Activated naive CD8-positive, alpha-beta T cell treated with anti-CD3 and anti-CD28 coated beads for 36 hours (primary cell): ENCODE measurements at regions not wholly inside any gene's neighbourhood (a gene's known extent, or its start where the extent isn't known, plus 50 kb on each side); places are given as distances from the start of the nearest gene placed in this dataset.

Experiments used
- DNase-seq: peaks from one replicate; pipeline ENCODE4 v3.0.0; 2021
- H3K27ac Mint-ChIP-seq: one replicate; pipeline ENCODE4 v1.8.0; 2022; ENCODE audit warnings: mild to moderate bottlenecking, moderate library complexity, mixed read lengths
- H3K27me3 Mint-ChIP-seq: one replicate; pipeline ENCODE4 v1.8.0; 2022; ENCODE audit warnings: mild to moderate bottlenecking, mixed read lengths
- H3K36me3 Mint-ChIP-seq: one replicate; pipeline ENCODE4 v1.8.0; 2021; ENCODE audit warnings: mild to moderate bottlenecking, mixed read lengths
- H3K4me1 Mint-ChIP-seq: one replicate; pipeline ENCODE4 v1.8.0; 2021; ENCODE audit warnings: mixed read lengths
- H3K4me3 Mint-ChIP-seq: one replicate; pipeline ENCODE4 v1.8.0; 2022; ENCODE audit warnings: mild to moderate bottlenecking, moderate library complexity, mixed read lengths
- H3K9me3 Mint-ChIP-seq: one replicate; pipeline ENCODE4 v1.8.0; 2022; ENCODE audit warnings: mixed read lengths

GRCh38 chr18:22667616-22668422 lies 250.1 kb upstream of the CTAGE1 start:
- no peak overlapping the region for H3K4me3 Mint-ChIP-seq
- peaks cover 2% of the 10 kb centered on the region for H3K4me1 Mint-ChIP-seq
- H3K27me3 Mint-ChIP-seq, result peaks cover 12% of the 10 kb centered on the region
- DNase-seq, result no peak
- no peaks in the 10 kb centered on the region for H3K36me3 Mint-ChIP-seq
- H3K9me3 Mint-ChIP-seq, result peaks cover 15% of the 10 kb centered on the region
- no peak overlapping the region for H3K27ac Mint-ChIP-seq

- DNase-seq, result no peak
- H3K36me3 Mint-ChIP-seq, result no peaks in the 10 kb centered on the region
- no peak overlapping the region for H3K27ac Mint-ChIP-seq
- peaks cover 12% of the 10 kb centered on the region for H3K9me3 Mint-ChIP-seq
- peaks cover 16% of the 10 kb centered on the region for H3K27me3 Mint-ChIP-seq
- no peak overlapping the region for H3K4me3 Mint-ChIP-seq
- peaks cover 2% of the 10 kb centered on the region for H3K4me1 Mint-ChIP-seq
These were observed 250.8 kb upstream of the CTAGE1 start for GRCh38 chr18:22668496-22668895.

GRCh38 chr18:22670914-22671313 lies 253.2 kb upstream of the CTAGE1 start:
- no peak for DNase-seq
- H3K9me3 Mint-ChIP-seq, result peaks cover 1% of the 10 kb centered on the region
- H3K36me3 Mint-ChIP-seq, result no peaks in the 10 kb centered on the region
- H3K4me1 Mint-ChIP-seq, result peaks cover 2% of the 10 kb centered on the region
- no peak overlapping the region for H3K27ac Mint-ChIP-seq
- H3K4me3 Mint-ChIP-seq, result no peak overlapping the region
- peaks cover 28% of the 10 kb centered on the region for H3K27me3 Mint-ChIP-seq

- no peak overlapping the region for H3K27ac Mint-ChIP-seq
- H3K27me3 Mint-ChIP-seq, result peaks cover 28% of the 10 kb centered on the region
- peaks cover 2% of the 10 kb centered on the region for H3K4me1 Mint-ChIP-seq
- no peaks in the 10 kb centered on the region for H3K36me3 Mint-ChIP-seq
- peaks cover 1% of the 10 kb centered on the region for H3K9me3 Mint-ChIP-seq
- DNase-seq, result no peak
- H3K4me3 Mint-ChIP-seq, result no peak overlapping the region
These were observed 255.6 kb upstream of the CTAGE1 start for GRCh38 chr18:22673182-22673862.

GRCh38 chr18:22674272-22674671 lies 256.6 kb upstream of the CTAGE1 start:
- peaks cover 24% of the 10 kb centered on the region for H3K27me3 Mint-ChIP-seq
- no peak for DNase-seq
- no peak overlapping the region for H3K27ac Mint-ChIP-seq
- H3K4me3 Mint-ChIP-seq, result no peak overlapping the region
- H3K9me3 Mint-ChIP-seq, result peaks cover 1% of the 10 kb centered on the region
- H3K36me3 Mint-ChIP-seq, result no peaks in the 10 kb centered on the region
- H3K4me1 Mint-ChIP-seq, result no peaks in the 10 kb centered on the region

- peaks cover 1% of the 10 kb centered on the region for H3K9me3 Mint-ChIP-seq
- H3K4me1 Mint-ChIP-seq, result no peaks in the 10 kb centered on the region
- peaks cover 23% of the 10 kb centered on the region for H3K27me3 Mint-ChIP-seq
- no peak for DNase-seq
- no peak overlapping the region for H3K27ac Mint-ChIP-seq
- H3K36me3 Mint-ChIP-seq, result no peaks in the 10 kb centered on the region
- H3K4me3 Mint-ChIP-seq, result no peak overlapping the region
These were observed 257.3 kb upstream of the CTAGE1 start for GRCh38 chr18:22675006-22675405.

GRCh38 chr18:22676423-22676822 lies 256.7 kb upstream of the RBBP8 start:
- Mint-ChIP-seq H3K27me3 (peaks cover 15% of the 10 kb centered on the region), H3K27ac (no peak overlapping the region), H3K4me3 (no peak overlapping the region), H3K4me1 (no peaks in the 10 kb centered on the region), H3K9me3 (peaks cover 1% of the 10 kb centered on the region), H3K36me3 (no peaks in the 10 kb centered on the region)
- DNase-seq, result no peak

- no peaks in the 10 kb centered on the region for H3K4me1 Mint-ChIP-seq
- no peak for DNase-seq
- peaks cover 12% of the 10 kb centered on the region for H3K27me3 Mint-ChIP-seq
- H3K4me3 Mint-ChIP-seq, result no peak overlapping the region
- no peaks in the 10 kb centered on the region for H3K36me3 Mint-ChIP-seq
- peaks cover 1% of the 10 kb centered on the region for H3K9me3 Mint-ChIP-seq
- no peak overlapping the region for H3K27ac Mint-ChIP-seq
These were observed 254.6 kb upstream of the RBBP8 start for GRCh38 chr18:22678486-22678885.

- Mint-ChIP-seq H3K36me3 (no peaks in the 10 kb centered on the region), H3K4me1 (no peaks in the 10 kb centered on the region), H3K4me3 (no peak overlapping the region), H3K9me3 (no peaks in the 10 kb centered on the region), H3K27me3 (peaks cover 7% of the 10 kb centered on the region), H3K27ac (no peak overlapping the region)
- DNase-seq, result no peak
These were observed 252.2 kb upstream of the RBBP8 start for GRCh38 chr18:22680944-22681343.

- Mint-ChIP-seq H3K4me1 (no peaks in the 10 kb centered on the region), H3K4me3 (no peak overlapping the region)
- no peak for DNase-seq
These were observed 251.2 kb upstream of the RBBP8 start for GRCh38 chr18:22681908-22682307.

GRCh38 chr18:22682720-22683119 lies 250.4 kb upstream of the RBBP8 start:
- Mint-ChIP-seq H3K27ac (no peak overlapping the region), H3K4me3 (no peak overlapping the region), H3K36me3 (no peaks in the 10 kb centered on the region), H3K9me3 (peaks cover under 1% of the 10 kb centered on the region), H3K27me3 (peaks cover 7% of the 10 kb centered on the region), H3K4me1 (no peaks in the 10 kb centered on the region)
- DNase-seq, result no peak

More at GRCh38 chr18:22681908-22682307, 251.2 kb upstream of the RBBP8 start:
- H3K27me3 Mint-ChIP-seq, result peaks cover 7% of the 10 kb centered on the region
- no peak overlapping the region for H3K27ac Mint-ChIP-seq
- no peaks in the 10 kb centered on the region for H3K36me3 Mint-ChIP-seq
- H3K9me3 Mint-ChIP-seq, result no peaks in the 10 kb centered on the region

- H3K27me3 Mint-ChIP-seq, result peaks cover 7% of the 10 kb centered on the region
- H3K36me3 Mint-ChIP-seq, result no peaks in the 10 kb centered on the region
These were observed 249.9 kb upstream of the RBBP8 start for GRCh38 chr18:22683196-22683676.

GRCh38 chr18:22683786-22684185 lies 249.3 kb upstream of the RBBP8 start:
- H3K9me3 Mint-ChIP-seq, result peaks cover 2% of the 10 kb centered on the region
- no peak overlapping the region for H3K4me3 Mint-ChIP-seq
- H3K36me3 Mint-ChIP-seq, result no peaks in the 10 kb centered on the region
- no peak for DNase-seq
- H3K4me1 Mint-ChIP-seq, result no peaks in the 10 kb centered on the region
- H3K27me3 Mint-ChIP-seq, result peaks cover 7% of the 10 kb centered on the region
- H3K27ac Mint-ChIP-seq, result no peak overlapping the region

More at GRCh38 chr18:22683196-22683676, 249.9 kb upstream of the RBBP8 start:
- no peak overlapping the region for H3K27ac Mint-ChIP-seq
- H3K9me3 Mint-ChIP-seq, result peaks cover 2% of the 10 kb centered on the region
- H3K4me3 Mint-ChIP-seq, result no peak overlapping the region
- no peak for DNase-seq
- no peaks in the 10 kb centered on the region for H3K4me1 Mint-ChIP-seq

- H3K4me3 Mint-ChIP-seq, result no peak overlapping the region
- H3K9me3 Mint-ChIP-seq, result peaks cover 2% of the 10 kb centered on the region
- DNase-seq, result no peak
- H3K27ac Mint-ChIP-seq, result no peak overlapping the region
- no peaks in the 10 kb centered on the region for H3K4me1 Mint-ChIP-seq
- H3K27me3 Mint-ChIP-seq, result peaks cover 7% of the 10 kb centered on the region
- no peaks in the 10 kb centered on the region for H3K36me3 Mint-ChIP-seq
These were observed 248.9 kb upstream of the RBBP8 start for GRCh38 chr18:22684268-22684667.

GRCh38 chr18:22685788-22686187 lies 247.3 kb upstream of the RBBP8 start:
- Mint-ChIP-seq H3K27me3 (peaks cover 7% of the 10 kb centered on the region), H3K4me1 (no peaks in the 10 kb centered on the region), H3K27ac (no peak overlapping the region), H3K36me3 (no peaks in the 10 kb centered on the region), H3K9me3 (peaks cover 2% of the 10 kb centered on the region), H3K4me3 (no peak overlapping the region)
- no peak for DNase-seq
